Vagina (tissue), 2 donors: ENCODE measurements at regions not wholly inside any gene's neighbourhood (a gene's known extent, or its start where the extent isn't known, plus 50 kb on each side); places are given as distances from the start of the nearest gene placed in this dataset.

Experiments used
- DNase-seq, 2 donors: peaks; one replicate each; pipeline ENCODE4 v3.0.0-alpha.2; 2017; ENCODE audit errors: extremely low spot score in 2 of 2
- H3K27ac ChIP-seq: fragments of 200-600 bp; sonication (generic); one replicate; pipeline ENCODE4 v1.5.1; 2019
- H3K27me3 ChIP-seq: fragments of 200-600 bp; sonication (generic); one replicate; pipeline ENCODE4 v1.5.1; 2019
- H3K36me3 ChIP-seq, 2 donors: fragments of 200-600 bp; sonication (generic); one replicate each; pipeline ENCODE4 v1.5.1; 2017 to 2019
- H3K4me1 ChIP-seq: fragments of 200-600 bp; sonication (generic); one replicate; pipeline ENCODE4 v1.5.1; 2019
- H3K4me3 ChIP-seq, 2 donors: fragments of 200-600 bp; sonication (generic); 1 replicate in 1 of 2; 2 replicates in 1 of 2; pipeline ENCODE4 v1.5.1; 2016 to 2019
- H3K9me3 ChIP-seq: fragments of 200-600 bp; sonication (generic); one replicate; pipeline ENCODE4 v1.5.1; 2019
- POLR2A ChIP-seq, 2 donors: fragments of 450-650 bp; IDR thresholded peaks; one replicate each; pipeline ENCODE4 v1.6.1; 2017; ENCODE audit warnings: antibody characterized with exemption in 2 of 2, mild to moderate bottlenecking in 2 of 2, moderate library complexity in 2 of 2
- POLR2AphosphoS5 ChIP-seq, 2 donors: sonication (generic); formaldehyde crosslinking; IDR thresholded peaks; one replicate each; pipeline ENCODE4 v1.9.0; 2017; ENCODE audit warnings: antibody characterized with exemption in 2 of 2, mild to moderate bottlenecking in 2 of 2, low read depth in 1 of 2; ENCODE audit not compliant: insufficient read depth in 1 of 2
- intact Hi-C: fragments of 100-400 bp; cut with DNase I; formaldehyde crosslinking; loops from one replicate; pipeline ENCODE4 v1.15.1; 2023
- TF ChIP-seq, protein P1 (sequence below), 3 experiments: fragments of 450-650 bp in 2 of 3; fragments of 200-600 bp in 1 of 3; sonication (generic) in 1 of 3; IDR thresholded peaks; one replicate each; pipeline ENCODE4 v1.5.1; 2017 to 2019; ENCODE audit warnings: antibody characterized with exemption in 3 of 3, mild to moderate bottlenecking in 2 of 3, moderate library complexity in 2 of 3

DNA sequence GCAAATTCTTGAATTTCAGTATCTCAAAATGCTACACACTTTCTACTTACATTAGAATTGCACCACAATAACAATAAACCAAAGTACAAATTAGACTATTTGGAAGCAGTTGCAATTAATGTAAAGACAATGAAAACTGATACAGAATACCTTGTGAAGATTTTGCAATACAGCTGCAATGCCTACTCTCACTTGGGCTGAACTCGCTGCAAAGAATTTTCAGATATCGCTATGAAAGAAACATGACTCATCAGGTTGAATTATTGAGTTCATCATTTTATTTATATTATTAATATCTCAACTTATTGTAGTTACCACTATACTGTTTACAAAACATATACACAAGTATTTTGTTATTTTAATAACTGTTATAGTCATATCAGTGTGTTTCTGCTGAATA is 108.0 kb upstream of the TMTC2 start:
- Histone ChIP-seq H3K27me3 (no peaks in the 10 kb centered on the region), H3K36me3 (no peaks in the 10 kb centered on the region), H3K27ac (no peak overlapping the region), H3K9me3 (no peaks in the 10 kb centered on the region), H3K4me1 (no peaks in the 10 kb centered on the region), H3K4me3 (no peak overlapping the region)
- no peak for DNase-seq
- intact Hi-C loops: no loop called here
- TF ChIP-seq POLR2A (IDR thresholded peaks at IDR 0.05) (no peak), POLR2AphosphoS5 (IDR thresholded peaks at IDR 0.05; ENCODE audit: insufficient read depth in 1 of 2, low read depth in 1 of 2) (no peak)
- TF ChIP-seq, protein P1, sequence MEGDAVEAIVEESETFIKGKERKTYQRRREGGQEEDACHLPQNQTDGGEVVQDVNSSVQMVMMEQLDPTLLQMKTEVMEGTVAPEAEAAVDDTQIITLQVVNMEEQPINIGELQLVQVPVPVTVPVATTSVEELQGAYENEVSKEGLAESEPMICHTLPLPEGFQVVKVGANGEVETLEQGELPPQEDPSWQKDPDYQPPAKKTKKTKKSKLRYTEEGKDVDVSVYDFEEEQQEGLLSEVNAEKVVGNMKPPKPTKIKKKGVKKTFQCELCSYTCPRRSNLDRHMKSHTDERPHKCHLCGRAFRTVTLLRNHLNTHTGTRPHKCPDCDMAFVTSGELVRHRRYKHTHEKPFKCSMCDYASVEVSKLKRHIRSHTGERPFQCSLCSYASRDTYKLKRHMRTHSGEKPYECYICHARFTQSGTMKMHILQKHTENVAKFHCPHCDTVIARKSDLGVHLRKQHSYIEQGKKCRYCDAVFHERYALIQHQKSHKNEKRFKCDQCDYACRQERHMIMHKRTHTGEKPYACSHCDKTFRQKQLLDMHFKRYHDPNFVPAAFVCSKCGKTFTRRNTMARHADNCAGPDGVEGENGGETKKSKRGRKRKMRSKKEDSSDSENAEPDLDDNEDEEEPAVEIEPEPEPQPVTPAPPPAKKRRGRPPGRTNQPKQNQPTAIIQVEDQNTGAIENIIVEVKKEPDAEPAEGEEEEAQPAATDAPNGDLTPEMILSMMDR (IDR thresholded peaks at IDR 0.05): no peak

DNA sequence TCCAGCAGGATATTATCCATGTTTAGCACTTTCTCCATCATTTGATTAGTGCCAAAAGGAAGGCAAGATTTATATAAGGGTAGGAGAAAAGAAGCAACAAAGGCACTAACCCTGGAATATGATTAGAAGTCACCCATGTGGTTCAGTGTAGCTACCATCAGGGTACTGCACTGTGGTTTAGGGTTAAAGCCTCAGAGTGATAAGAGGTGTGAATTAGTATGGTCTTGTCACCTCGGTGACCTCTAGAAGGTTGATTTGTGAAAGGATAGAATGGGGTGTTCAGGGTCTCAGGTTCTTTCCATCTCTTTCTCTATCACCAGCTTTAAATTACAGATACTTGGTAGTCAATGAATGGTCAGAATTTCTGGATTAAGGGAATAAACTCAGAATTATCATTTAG is 103.0 kb upstream of the TMTC2 start:
- TF ChIP-seq POLR2AphosphoS5 (IDR thresholded peaks at IDR 0.05; ENCODE audit: insufficient read depth in 1 of 2, low read depth in 1 of 2): no peak
- no peak overlapping the region for H3K27ac ChIP-seq

DNA sequence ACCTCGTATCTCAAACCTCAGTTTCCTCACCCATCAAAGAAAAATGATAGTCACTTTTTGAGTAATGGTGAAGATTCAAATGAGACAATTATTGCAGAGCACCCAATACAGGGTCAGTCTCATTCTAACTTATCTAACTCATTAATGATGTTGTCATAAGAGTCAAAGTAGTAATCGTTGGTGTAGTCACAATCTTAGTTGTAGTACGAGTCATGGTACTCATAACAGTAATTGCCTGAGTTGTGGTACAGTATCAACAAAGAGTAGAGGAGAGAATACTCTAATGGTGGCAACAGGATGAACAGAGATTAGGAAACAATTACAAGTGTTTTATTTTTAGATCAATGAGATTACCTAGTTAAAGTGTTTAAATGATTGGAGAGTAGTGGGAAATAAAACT is 93.6 kb upstream of the TMTC2 start:
- Histone ChIP-seq H3K27ac (no peak overlapping the region), H3K36me3 (no peaks in the 10 kb centered on the region), H3K9me3 (no peaks in the 10 kb centered on the region), H3K4me1 (no peaks in the 10 kb centered on the region), H3K27me3 (no peaks in the 10 kb centered on the region), H3K4me3 (no peak overlapping the region)
- intact Hi-C loops: no loop called here
- no peak for TF ChIP-seq POLR2AphosphoS5 (IDR thresholded peaks at IDR 0.05; ENCODE audit: insufficient read depth in 1 of 2, low read depth in 1 of 2)
- no peak for TF ChIP-seq POLR2A (IDR thresholded peaks at IDR 0.05)
- TF ChIP-seq, protein P1 (IDR thresholded peaks at IDR 0.05): no peak
- no peak for DNase-seq

More for the DNA sequence above, 103.0 kb upstream of the TMTC2 start:
- intact Hi-C loops: no loop called here
- no peak for DNase-seq
- H3K9me3 ChIP-seq: no peaks in the 10 kb centered on the region
- H3K4me3 ChIP-seq: no peak overlapping the region
- no peaks in the 10 kb centered on the region for H3K27me3 ChIP-seq
- H3K4me1 ChIP-seq: no peaks in the 10 kb centered on the region
- H3K36me3 ChIP-seq: no peaks in the 10 kb centered on the region

DNA sequence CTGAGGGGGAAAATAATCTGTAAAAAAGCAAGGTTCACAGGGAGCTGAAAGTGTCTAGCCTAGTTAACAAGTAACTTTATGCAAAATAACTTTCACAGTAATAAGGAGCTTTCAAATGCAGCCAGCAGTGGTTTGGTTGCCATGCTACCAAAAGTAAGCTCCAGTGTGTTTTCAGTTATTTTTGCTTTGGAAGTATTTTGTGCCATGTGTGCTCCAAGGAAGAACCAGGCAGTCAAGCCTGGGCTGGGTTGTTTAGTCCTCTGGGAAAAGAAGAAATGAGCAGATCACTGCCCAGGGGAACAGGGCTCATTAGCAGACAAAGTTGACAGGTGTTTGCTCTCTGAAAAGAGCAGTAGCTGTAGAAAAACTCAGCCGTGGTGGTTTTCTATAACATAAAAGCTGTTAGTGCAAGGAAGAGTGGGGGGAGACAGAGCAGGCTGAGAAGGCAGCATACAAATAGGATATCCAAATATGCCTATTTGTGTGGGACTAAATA is 92.8 kb upstream of the TMTC2 start:
- no peaks in the 10 kb centered on the region for H3K36me3 ChIP-seq
- H3K4me1 ChIP-seq: no peaks in the 10 kb centered on the region
- no peaks in the 10 kb centered on the region for H3K9me3 ChIP-seq
- no peak overlapping the region for H3K27ac ChIP-seq
- H3K4me3 ChIP-seq: no peak overlapping the region
- DNase-seq: no peak
- no peaks in the 10 kb centered on the region for H3K27me3 ChIP-seq
- intact Hi-C loops: no loop called here
- TF ChIP-seq, protein P1 (IDR thresholded peaks at IDR 0.05): no peak
- TF ChIP-seq POLR2A (IDR thresholded peaks at IDR 0.05) (no peak), POLR2AphosphoS5 (IDR thresholded peaks at IDR 0.05; ENCODE audit: insufficient read depth in 1 of 2, low read depth in 1 of 2) (no peak)

DNA sequence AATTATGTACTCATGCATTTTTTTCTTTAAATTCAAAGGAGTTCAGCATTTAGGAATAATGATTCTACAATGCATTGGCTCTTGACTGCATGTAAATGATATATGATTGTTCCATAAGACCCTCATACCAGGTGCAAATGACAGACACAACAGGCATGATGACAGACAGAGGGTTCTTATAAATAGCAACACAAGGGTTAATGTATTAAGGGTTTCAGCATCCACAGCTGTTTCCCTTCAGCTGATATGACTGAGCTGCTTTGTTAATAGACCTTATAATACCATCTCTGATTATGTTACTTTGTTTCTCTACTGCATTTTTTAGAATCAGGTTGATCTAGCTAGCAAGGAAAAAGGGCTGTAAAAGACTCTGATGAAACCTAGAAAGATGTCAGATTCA is 90.8 kb upstream of the TMTC2 start:
- Histone ChIP-seq H3K36me3 (no peaks in the 10 kb centered on the region), H3K27me3 (no peaks in the 10 kb centered on the region), H3K4me3 (no peak overlapping the region), H3K4me1 (no peaks in the 10 kb centered on the region), H3K9me3 (no peaks in the 10 kb centered on the region), H3K27ac (no peak overlapping the region)
- no peak for DNase-seq
- intact Hi-C loops: no loop called here
- TF ChIP-seq, protein P1 (IDR thresholded peaks at IDR 0.05): no peak
- TF ChIP-seq POLR2A (IDR thresholded peaks at IDR 0.05) (no peak), POLR2AphosphoS5 (IDR thresholded peaks at IDR 0.05; ENCODE audit: insufficient read depth in 1 of 2, low read depth in 1 of 2) (no peak)
